Loucy (cell line): ENCODE measurements at regions not wholly inside any gene's neighbourhood (a gene's known extent, or its start where the extent isn't known, plus 50 kb on each side); places are given as distances from the start of the nearest gene placed in this dataset.

Experiments used
- CTCF ChIP-seq: fragments of 200-600 bp; sonication (generic); conservative IDR thresholded peaks from 2 replicates; pipeline ENCODE4 v1.5.1; 2014; ENCODE audit warnings: mild to moderate bottlenecking, antibody characterized with exemption, low read length
- EZH2phosphoT487 ChIP-seq: fragments of 200-600 bp; IDR thresholded peaks from 2 replicates; pipeline ENCODE4 v1.6.1; 2018; ENCODE audit warnings: antibody characterized with exemption, mild to moderate bottlenecking, moderate library complexity, borderline replicate concordance

- TF ChIP-seq CTCF (no peak), EZH2phosphoT487 (no peak)
These were observed 128.3 kb upstream of the PLCXD3 start for GRCh38 chr5:41638685-41639084.
